ENCODE measurements at regions not wholly inside any gene's neighbourhood (a gene's known extent, or its start where the extent isn't known, plus 50 kb on each side); places are given as distances from the start of the nearest gene placed in this dataset.

- no peak overlapping the region for H2AFZ ChIP-seq (ENCODE audit: low read depth)
- H3K4me2 ChIP-seq, result no peak overlapping the region
- TF ChIP-seq CTCF (conservative IDR thresholded peaks at IDR 0.05; ENCODE audit: low read depth, low read length), result no peak
- H3K79me2 ChIP-seq (ENCODE audit: insufficient read depth, low read depth), result no peaks in the 10 kb centered on the region
- H3K4me1 ChIP-seq (ENCODE audit: low read depth, poor library complexity, severe bottlenecking), result peaks cover 14% of the 10 kb centered on the region
- H3K27me3 ChIP-seq (ENCODE audit: insufficient read depth, low read depth), result no peaks in the 10 kb centered on the region
- no peaks in the 10 kb centered on the region for H3K36me3 ChIP-seq (ENCODE audit: insufficient read depth)
- H4K20me1 ChIP-seq (ENCODE audit: insufficient read depth), result no peaks in the 10 kb centered on the region
- no peak overlapping the region for H3K9ac ChIP-seq
- no peak overlapping the region for H3K4me3 ChIP-seq (IDR thresholded peaks at IDR 0.05; ENCODE audit: insufficient read depth, low read depth, low read length)
- H3K27ac ChIP-seq, result no peak overlapping the region
These were observed 92.7 kb upstream of the FAM20A start for GRCh38 chr17:68693896-68694295.

- H3K27me3 ChIP-seq (ENCODE audit: insufficient read depth, low read depth), result no peaks in the 10 kb centered on the region
- H3K9ac ChIP-seq, result no peak overlapping the region
- no peak for TF ChIP-seq CTCF (conservative IDR thresholded peaks at IDR 0.05; ENCODE audit: low read depth, low read length)
- no peaks in the 10 kb centered on the region for H3K36me3 ChIP-seq (ENCODE audit: insufficient read depth)
- no peak overlapping the region for H3K4me2 ChIP-seq
- no peak overlapping the region for H3K27ac ChIP-seq
- peaks cover 11% of the 10 kb centered on the region for H3K4me1 ChIP-seq (ENCODE audit: low read depth, poor library complexity, severe bottlenecking)
- H3K79me2 ChIP-seq (ENCODE audit: insufficient read depth, low read depth), result no peaks in the 10 kb centered on the region
- H4K20me1 ChIP-seq (ENCODE audit: insufficient read depth), result no peaks in the 10 kb centered on the region
- no peak overlapping the region for H3K4me3 ChIP-seq (IDR thresholded peaks at IDR 0.05; ENCODE audit: insufficient read depth, low read depth, low read length)
- no peak overlapping the region for H2AFZ ChIP-seq (ENCODE audit: low read depth)
These were observed 92.3 kb upstream of the FAM20A start for GRCh38 chr17:68693466-68693865.

- Histone ChIP-seq H2AFZ (ENCODE audit: low read depth) (no peak overlapping the region), H3K9ac (no peak overlapping the region), H3K79me2 (ENCODE audit: insufficient read depth, low read depth) (no peaks in the 10 kb centered on the region), H3K36me3 (ENCODE audit: insufficient read depth) (no peaks in the 10 kb centered on the region), H3K4me2 (no peak overlapping the region), H3K4me1 (ENCODE audit: low read depth, poor library complexity, severe bottlenecking) (no peaks in the 10 kb centered on the region), H3K4me3 (IDR thresholded peaks at IDR 0.05; ENCODE audit: insufficient read depth, low read depth, low read length) (no peak overlapping the region), H3K27ac (no peak overlapping the region), H3K27me3 (ENCODE audit: insufficient read depth, low read depth) (no peaks in the 10 kb centered on the region), H4K20me1 (ENCODE audit: insufficient read depth) (no peaks in the 10 kb centered on the region)
- TF ChIP-seq CTCF (conservative IDR thresholded peaks at IDR 0.05; ENCODE audit: low read depth, low read length), result no peak
These were observed 85.2 kb upstream of the FAM20A start for GRCh38 chr17:68686108-68686988.

GRCh38 chr17:68684949-68685357, 83.8 kb upstream of the FAM20A start:
- Histone ChIP-seq H3K79me2 (ENCODE audit: insufficient read depth, low read depth) (no peaks in the 10 kb centered on the region), H3K9ac (no peak overlapping the region), H2AFZ (ENCODE audit: low read depth) (no peak overlapping the region), H3K4me3 (IDR thresholded peaks at IDR 0.05; ENCODE audit: insufficient read depth, low read depth, low read length) (no peak overlapping the region), H3K27me3 (ENCODE audit: insufficient read depth, low read depth) (no peaks in the 10 kb centered on the region), H3K36me3 (ENCODE audit: insufficient read depth) (no peaks in the 10 kb centered on the region), H3K4me1 (ENCODE audit: low read depth, poor library complexity, severe bottlenecking) (no peaks in the 10 kb centered on the region), H4K20me1 (ENCODE audit: insufficient read depth) (no peaks in the 10 kb centered on the region), H3K4me2 (no peak overlapping the region), H3K27ac (no peak overlapping the region)
- TF ChIP-seq CTCF (conservative IDR thresholded peaks at IDR 0.05; ENCODE audit: low read depth, low read length), result no peak

Data from KMS-11 (cell line).